Adrenal gland (tissue), 9 donors: ENCODE measurements at regions not wholly inside any gene's neighbourhood (a gene's known extent, or its start where the extent isn't known, plus 50 kb on each side); places are given as distances from the start of the nearest gene placed in this dataset.

Source experiments
- DNase-seq, 7 donors: peaks; one replicate each; pipeline ENCODE4 v3.0.0-alpha.2; 2019 to 2020
- H3K27ac ChIP-seq, 5 donors: fragments of 200-600 bp; sonication (generic) in 4 of 5; 1 replicate in 3 of 5; 2 replicates in 2 of 5; pipeline versions ENCODE4 v1.5.1 to v1.8.0; 2016 to 2020; ENCODE audit warnings: mild to moderate bottlenecking in 1 of 5
- H3K27me3 ChIP-seq: fragments of 200-600 bp; 2 replicates; pipeline ENCODE4 v1.8.0; 2021
- H3K36me3 ChIP-seq, 2 donors: fragments of 200-600 bp; replicated peaks in 1 of 2; 1 replicate in 1 of 2; 2 replicates in 1 of 2; pipeline versions ENCODE4 v1.5.1 to v1.8.0; 2018 to 2022
- H3K4me1 ChIP-seq, 2 donors: fragments of 200-600 bp; replicated peaks in 1 of 2; 1 replicate in 1 of 2; 2 replicates in 1 of 2; pipeline versions ENCODE4 v1.5.1 to v1.8.0; 2018 to 2021
- H3K4me3 ChIP-seq, 4 donors: fragments of 200-600 bp; sonication (generic) in 3 of 4; one replicate each; pipeline ENCODE4 v1.5.1; 2016 to 2018
- H3K9me3 ChIP-seq, 3 donors: fragments of 200-600 bp; sonication (generic) in 1 of 3; replicated peaks in 1 of 3; 1 replicate in 2 of 3; 2 replicates in 1 of 3; pipeline versions ENCODE4 v1.5.1 to v1.8.0; 2016 to 2021
- POLR2A ChIP-seq, 2 donors: fragments of 450-650 bp; IDR thresholded peaks; one replicate each; pipeline ENCODE4 v1.6.1; 2017; ENCODE audit warnings: antibody characterized with exemption in 2 of 2, mild to moderate bottlenecking in 2 of 2, moderate library complexity in 1 of 2
- WGBS, 4 donors: extraction: QIAGEN DNeasy Blood & Tissue Kit in 2 of 4; methylation state at CpG; one replicate each; pipeline versions ENCODE4 v1.1.5 to v1.1.7; 2013 to 2017; 5-methylcytosine and 5-hydroxymethylcytosine counted together
- intact Hi-C, 2 donors: fragments of 100-400 bp; cut with DNase I; formaldehyde crosslinking; loops; one replicate each; pipeline versions ENCODE4 v1.14.1 to v1.15.0; 2022 to 2023
- TF ChIP-seq, protein P1 (sequence below), 6 experiments: fragments of 450-650 bp in 4 of 6; fragments of 200-600 bp in 2 of 6; sonication (generic) in 1 of 6; IDR thresholded peaks; 1 replicate in 5 of 6; 2 replicates in 1 of 6; pipeline versions ENCODE4 v1.5.1 to v1.8.0; 2016 to 2021; ENCODE audit warnings: antibody characterized with exemption in 6 of 6, mild to moderate bottlenecking in 2 of 6, moderate library complexity in 1 of 6
- donor health status: healthy with polysubstance abuse.
- donor health status: Bipolar disorder and iron deficiency.
- donor health status: DM: yes; HTN: yes; CAD: no.
- donor health status: DM: no; HTN: no; CAD: no.
- donor health status: DM: no; HTN: no; CAD: no.

DNA sequence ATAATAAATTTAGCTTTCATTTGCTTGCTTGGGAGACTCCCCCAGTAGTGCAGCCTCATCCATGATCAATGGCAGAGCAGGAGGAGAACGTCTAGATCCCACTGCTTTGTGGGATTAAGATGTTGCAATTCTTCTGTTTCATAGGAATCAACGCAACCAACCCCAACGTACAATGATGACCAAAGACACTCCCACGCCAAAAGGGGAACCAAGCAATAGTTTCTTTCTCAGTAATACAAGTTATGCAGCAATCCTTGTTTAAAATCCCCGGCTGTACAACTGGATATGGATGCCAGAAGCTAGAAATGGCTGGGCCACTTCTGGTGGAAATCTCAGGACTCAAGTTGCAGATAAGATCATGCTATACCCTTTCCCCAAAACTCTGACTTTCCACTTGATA, 411.2 kb downstream of the VPS13C start:
- no peaks in the 10 kb centered on the region for H3K36me3 ChIP-seq
- WGBS, 4 donors: 63 to 85% (median 74%) methylated on average over 5 of the region's 5 CpGs
- H3K4me1 ChIP-seq: no peaks in the 10 kb centered on the region
- intact Hi-C loops: no loop called here
- no peak for DNase-seq
- no peaks in the 10 kb centered on the region for H3K9me3 ChIP-seq
- TF ChIP-seq, protein P1, sequence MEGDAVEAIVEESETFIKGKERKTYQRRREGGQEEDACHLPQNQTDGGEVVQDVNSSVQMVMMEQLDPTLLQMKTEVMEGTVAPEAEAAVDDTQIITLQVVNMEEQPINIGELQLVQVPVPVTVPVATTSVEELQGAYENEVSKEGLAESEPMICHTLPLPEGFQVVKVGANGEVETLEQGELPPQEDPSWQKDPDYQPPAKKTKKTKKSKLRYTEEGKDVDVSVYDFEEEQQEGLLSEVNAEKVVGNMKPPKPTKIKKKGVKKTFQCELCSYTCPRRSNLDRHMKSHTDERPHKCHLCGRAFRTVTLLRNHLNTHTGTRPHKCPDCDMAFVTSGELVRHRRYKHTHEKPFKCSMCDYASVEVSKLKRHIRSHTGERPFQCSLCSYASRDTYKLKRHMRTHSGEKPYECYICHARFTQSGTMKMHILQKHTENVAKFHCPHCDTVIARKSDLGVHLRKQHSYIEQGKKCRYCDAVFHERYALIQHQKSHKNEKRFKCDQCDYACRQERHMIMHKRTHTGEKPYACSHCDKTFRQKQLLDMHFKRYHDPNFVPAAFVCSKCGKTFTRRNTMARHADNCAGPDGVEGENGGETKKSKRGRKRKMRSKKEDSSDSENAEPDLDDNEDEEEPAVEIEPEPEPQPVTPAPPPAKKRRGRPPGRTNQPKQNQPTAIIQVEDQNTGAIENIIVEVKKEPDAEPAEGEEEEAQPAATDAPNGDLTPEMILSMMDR (IDR thresholded peaks at IDR 0.05): no peak
- no peak for TF ChIP-seq POLR2A (IDR thresholded peaks at IDR 0.05)
- no peak overlapping the region for H3K27ac ChIP-seq
- no peak overlapping the region for H3K4me3 ChIP-seq
- no peaks in the 10 kb centered on the region for H3K27me3 ChIP-seq

DNA sequence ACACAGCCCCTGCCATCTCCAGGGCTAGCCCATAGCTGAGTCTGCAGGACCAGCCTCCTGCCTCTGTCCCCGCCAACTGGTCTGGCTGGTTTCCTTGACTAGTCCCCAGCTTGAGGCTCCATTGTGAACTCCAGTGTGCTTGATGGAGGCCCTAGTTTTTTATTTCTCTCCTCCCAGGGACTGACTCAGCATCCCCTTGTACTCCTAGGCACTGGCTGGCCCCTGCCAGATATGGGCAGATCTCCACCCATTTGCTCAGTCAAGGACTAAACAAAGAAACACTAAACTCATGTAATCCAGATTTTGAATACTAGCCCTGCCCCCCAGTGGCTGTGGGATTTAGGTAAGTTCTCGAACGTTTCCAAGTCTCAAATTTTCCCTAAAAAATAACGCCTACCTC, 415.4 kb upstream of the RORA start:
- no peak for DNase-seq
- Histone ChIP-seq H3K27ac (no peak overlapping the region), H3K27me3 (no peaks in the 10 kb centered on the region), H3K4me1 (no peaks in the 10 kb centered on the region), H3K9me3 (no peaks in the 10 kb centered on the region), H3K4me3 (no peak overlapping the region), H3K36me3 (no peaks in the 10 kb centered on the region)
- 78 to 81% (median 79%) methylated on average over 3 to 4 of the region's 4 CpGs for WGBS, 4 donors
- TF ChIP-seq, protein P1 (IDR thresholded peaks at IDR 0.05): no peak
- no peak for TF ChIP-seq POLR2A (IDR thresholded peaks at IDR 0.05)
- intact Hi-C loops: no loop called here

DNA sequence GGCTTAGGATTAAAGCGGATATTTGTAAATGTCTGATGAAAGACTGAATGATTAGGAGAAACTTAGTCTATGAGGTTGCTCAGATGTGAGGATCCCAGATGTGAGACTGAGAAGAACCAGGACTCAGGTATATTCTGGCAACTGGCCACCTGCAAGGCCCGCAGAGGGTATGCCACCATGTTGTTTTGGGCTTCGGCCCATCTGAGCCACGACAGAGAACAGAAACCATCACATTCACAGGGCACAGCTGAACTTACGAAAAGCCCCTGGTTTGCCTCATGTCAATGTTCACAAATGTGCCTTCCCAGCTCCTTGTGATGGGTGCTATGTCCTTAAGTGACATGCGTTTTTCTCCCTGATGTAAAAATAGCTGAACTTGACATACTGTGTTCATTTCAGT, 412.5 kb upstream of the RORA start:
- H3K9me3 ChIP-seq: no peaks in the 10 kb centered on the region
- H3K4me3 ChIP-seq: no peak overlapping the region
- no peak overlapping the region for H3K27ac ChIP-seq
- intact Hi-C loops: no loop called here
- H3K4me1 ChIP-seq: no peaks in the 10 kb centered on the region
- TF ChIP-seq, protein P1 (IDR thresholded peaks at IDR 0.05): no peak
- TF ChIP-seq POLR2A (IDR thresholded peaks at IDR 0.05): no peak
- no peaks in the 10 kb centered on the region for H3K36me3 ChIP-seq
- no peaks in the 10 kb centered on the region for H3K27me3 ChIP-seq
- 86 to 88% (median 86%) methylated on average over 4 to 6 of the region's 6 CpGs for WGBS, 4 donors
- DNase-seq: no peak

DNA sequence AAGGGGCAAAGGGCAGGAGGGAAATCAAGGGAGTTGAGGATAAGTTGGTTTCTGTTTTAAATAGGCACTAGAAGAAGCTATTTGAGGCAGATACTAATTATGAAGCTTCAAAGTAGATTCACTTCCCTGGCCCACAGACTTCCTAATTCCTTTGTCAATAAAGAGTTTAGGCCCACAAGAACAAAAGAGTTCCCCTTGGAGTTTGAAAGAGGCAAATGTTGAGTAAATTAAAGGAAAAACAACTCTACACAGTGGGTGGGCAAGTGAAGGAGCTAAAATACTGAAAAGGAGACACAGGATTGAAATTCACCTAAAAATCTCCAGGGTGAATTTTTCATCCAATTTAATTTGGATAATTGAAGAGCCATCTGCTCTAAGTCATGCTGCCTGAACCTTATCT, 411.7 kb upstream of the RORA start:
- no peak for DNase-seq
- no peaks in the 10 kb centered on the region for H3K27me3 ChIP-seq
- intact Hi-C loops: no loop called here

More for the DNA sequence above, 411.7 kb upstream of the RORA start:
- H3K4me1 ChIP-seq: no peaks in the 10 kb centered on the region
- no peak overlapping the region for H3K4me3 ChIP-seq
- TF ChIP-seq POLR2A (IDR thresholded peaks at IDR 0.05): no peak
- TF ChIP-seq, protein P1 (IDR thresholded peaks at IDR 0.05): no peak
- no peaks in the 10 kb centered on the region for H3K9me3 ChIP-seq
- H3K27ac ChIP-seq: no peak overlapping the region
- H3K36me3 ChIP-seq: no peaks in the 10 kb centered on the region
